COLO668 (cell line): ENCODE measurements at regions not wholly inside any gene's neighbourhood (a gene's known extent, or its start where the extent isn't known, plus 50 kb on each side); places are given as distances from the start of the nearest gene placed in this dataset.
"Not testable (repeated sequence)": the region's sequence is repeated elsewhere in the genome, so short reads cannot be mapped to it uniquely, and the experiment has no call there.

Source experiments
- DNase-seq: peaks from one replicate; lab custom pipeline; 2025; ENCODE audit not compliant: unreplicated experiment; lab: John Stamatoyannopoulos, UW

DNA sequence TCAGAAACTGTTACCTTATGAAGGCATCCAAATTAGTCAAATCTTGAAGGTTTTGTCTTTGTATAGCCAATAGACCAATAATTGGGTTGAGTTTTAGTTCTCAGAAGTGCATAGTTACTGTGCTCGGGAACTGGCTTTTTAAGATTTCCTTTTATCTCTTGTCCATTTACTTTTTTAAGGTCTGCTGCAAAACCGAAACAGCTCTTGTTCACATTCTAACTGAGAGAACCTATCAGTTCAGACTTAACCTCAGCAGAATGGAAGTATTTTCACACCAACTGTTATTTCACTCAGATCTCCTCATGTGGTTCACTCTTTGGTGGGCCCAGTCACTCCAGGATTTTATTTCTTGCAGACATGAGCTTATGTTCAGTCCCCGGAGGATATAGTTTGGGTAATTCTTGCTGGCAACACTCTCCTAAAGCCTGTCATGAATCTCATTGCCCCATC lies 55.5 kb downstream of the TPBG start:
- no peak for DNase-seq

DNA sequence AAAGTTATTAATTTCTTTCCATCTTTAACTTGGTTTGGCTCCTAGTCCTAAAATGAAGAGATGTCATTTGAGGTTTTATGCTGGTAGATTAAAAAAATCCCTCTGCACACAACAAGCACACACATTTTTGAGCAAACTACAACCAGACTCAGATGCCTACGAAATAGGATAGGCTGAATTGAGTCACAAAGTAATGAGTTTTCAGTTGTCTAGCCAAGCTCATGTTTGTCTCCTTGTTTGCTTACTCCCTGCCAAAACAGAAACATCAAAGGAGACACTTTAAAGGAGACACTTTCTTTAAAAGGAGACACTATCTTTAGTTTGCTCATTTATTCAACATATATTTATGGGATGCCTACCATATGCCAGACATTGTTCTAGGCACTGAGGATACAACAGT lies 56.2 kb downstream of the TPBG start:
- DNase-seq: no peak

DNA sequence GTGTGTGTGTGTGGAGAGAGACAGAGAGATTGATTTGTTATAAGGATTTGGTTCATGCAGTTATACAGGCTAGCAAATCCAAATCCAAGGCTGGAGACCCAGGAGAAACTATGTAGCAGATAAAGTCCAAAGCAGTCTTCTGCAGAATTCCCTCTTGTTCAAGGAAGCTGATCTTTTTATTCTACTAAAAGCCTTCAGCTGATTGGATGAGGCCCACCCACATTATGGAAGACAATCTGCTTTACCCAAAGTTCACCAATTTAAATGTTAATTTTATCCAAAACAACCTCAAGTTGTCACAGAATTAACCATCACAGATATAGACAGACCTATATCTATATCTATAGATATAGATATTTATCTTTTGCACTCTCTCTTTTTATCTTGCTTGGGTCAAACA lies 67.0 kb downstream of the TPBG start:
- no peak for DNase-seq

DNA sequence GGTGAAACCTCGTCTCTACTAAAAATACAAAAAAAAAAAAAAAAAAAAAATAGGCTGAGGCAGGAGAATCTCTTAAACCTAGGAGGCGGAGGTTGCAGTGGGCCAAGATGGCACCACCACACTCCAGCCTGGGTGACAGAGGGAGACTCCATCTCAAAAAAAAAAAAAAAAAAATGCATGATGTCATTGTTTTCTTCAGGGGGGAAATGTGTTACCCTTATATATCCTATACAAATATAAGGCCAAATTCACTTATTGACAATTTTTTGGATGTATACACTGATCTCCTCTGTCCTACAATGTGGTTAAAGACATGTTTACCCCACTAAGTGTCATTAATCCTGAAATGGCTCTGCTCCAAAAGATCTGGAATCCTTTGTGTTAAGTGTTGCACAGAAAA lies 73.1 kb downstream of the TPBG start:
- DNase-seq: no peak

DNA sequence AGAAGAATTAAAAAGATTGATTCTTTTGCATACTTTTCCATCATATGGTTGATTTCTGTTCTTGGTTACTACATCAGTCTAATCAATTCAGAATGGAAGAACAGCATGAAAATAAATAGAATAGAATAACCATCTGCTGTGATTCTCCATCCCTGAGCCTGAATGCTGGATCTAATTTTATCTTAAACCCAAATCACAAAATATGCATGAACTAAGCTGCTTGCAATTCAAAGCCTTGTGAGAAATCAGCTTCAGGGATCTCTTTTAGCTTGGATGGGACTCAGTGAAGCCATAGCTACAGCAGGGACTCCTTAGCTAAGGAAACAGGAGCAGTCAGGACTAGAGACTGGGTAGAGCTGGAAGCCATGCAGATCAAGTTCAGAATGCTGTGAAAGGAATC lies 74.1 kb downstream of the TPBG start:
- no peak for DNase-seq

DNA sequence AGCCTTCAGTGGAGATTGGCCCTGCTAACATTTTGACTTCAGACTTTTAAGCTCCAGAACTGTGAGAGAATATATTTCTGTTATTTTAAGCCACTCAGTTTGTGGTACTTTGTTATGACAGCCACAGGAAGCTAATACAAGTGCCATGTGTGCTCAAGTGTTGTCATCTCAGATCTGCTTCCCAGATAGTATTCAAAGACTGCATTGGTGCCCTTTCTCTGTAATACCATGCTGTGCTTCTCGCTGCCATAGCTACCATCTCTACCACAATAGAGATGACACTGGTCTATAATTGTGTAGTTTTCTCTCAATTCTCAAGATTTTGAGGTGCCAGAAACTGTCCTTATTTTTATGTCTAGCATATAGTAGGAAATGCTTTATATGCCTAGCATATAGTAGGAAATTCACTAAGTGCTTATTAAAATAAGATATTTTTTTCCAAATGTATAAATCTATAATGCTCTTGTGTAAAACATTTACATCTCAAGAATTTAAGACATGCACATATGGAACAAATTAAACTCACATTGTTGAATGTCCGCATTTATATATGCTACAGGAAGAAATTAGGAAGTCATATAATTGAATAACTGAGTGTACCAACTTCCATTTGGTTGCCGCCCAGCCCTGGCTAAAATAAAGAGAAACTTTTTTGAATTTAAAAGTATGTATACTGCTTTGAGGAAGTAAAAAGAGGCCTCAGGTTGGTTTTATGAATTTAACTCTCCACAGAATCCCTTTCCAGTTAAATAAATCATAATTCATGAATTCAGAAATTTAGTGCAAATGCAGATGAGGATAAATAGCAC lies 77.6 kb downstream of the TPBG start:
- DNase-seq: no peak

DNA sequence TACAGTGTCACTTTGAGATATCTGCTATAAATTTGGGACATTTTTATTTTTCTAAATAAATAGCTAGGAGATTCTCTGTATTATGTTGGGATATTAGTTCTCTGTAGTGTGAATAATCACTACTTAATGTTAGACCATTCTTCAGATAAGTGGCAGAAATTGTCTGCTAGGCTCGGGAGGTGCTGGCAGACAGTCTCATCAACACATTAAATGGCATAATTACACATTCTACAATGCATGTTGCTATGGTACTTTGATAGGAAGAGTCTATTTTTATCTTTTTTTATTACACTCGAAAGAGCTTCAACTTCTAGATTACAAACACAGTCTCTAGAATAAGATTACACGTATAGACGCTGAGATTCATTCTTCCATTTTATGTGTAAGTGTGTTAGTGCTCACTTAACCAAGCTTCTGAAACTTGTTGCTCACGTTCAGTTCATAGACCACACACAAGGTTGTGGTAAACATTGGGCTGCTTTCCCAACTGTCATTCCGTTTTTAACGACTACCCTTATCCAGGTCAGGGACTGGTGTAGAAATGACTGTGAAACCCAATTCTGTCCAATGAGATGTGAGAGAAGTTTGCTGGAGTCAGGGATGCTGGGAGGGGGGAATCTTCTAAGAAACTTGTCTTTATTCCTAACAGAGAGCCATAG lies 78.6 kb downstream of the TPBG start:
- no peak for DNase-seq

DNA sequence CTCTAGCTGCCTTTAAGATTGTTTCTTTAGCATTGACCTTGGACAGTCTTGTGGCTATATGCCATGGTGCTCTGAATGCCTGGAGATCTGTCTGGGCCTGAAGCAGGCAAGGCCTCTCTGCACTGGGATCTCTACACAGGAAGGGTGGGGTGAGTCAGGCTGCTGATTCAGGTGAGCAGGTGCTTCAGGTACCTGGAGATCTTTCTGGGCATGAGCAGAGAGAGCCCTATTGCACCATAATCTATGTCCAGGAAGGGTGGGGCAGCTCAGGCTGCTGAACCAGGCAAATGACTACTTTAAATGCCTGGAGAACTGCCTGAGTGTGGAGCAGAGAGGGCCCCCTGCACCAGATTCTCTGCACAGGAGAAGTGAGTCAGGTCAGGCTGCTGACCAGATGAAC lies 94.5 kb downstream of the TPBG start:
- no peak for DNase-seq

DNA sequence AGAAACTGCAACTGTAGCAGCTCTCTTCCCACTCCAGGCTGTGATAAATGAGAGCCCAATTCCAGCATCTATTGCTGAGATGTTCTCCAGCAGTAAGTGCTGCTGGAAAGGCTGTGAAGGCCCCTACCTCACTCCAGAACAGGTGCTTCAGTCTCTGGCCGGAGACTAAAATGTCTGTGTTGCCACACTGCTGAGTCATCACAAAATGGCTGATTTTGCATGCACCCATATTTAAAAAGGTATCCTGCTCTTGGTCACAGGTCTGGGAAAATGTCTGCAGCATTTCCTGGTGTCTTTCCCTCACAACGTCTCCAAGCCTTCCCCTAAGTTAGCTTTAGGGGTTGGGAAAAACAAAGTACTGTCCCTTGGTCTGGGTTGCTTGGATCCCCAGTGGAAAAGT lies 95.1 kb downstream of the TPBG start:
- no peak for DNase-seq

DNA sequence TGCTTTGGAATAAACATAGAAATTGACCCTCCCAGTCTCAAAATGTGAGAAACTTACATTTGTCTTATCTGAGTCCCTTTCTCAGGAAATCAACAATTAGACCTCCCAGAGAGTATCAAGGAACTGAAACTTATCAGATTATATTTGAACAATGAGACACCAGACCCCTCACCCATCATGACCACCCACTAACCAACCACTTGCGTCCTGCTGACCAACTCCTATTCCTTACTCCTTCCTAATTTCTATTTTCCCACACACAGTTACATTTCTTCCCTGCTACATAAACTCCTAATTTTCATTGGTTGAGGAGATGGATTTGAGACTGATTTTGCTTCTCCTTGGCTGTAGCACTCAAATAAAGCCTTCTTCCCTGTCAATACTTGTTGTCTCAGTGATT lies 97.9 kb downstream of the TPBG start:
- no peak for DNase-seq

DNA sequence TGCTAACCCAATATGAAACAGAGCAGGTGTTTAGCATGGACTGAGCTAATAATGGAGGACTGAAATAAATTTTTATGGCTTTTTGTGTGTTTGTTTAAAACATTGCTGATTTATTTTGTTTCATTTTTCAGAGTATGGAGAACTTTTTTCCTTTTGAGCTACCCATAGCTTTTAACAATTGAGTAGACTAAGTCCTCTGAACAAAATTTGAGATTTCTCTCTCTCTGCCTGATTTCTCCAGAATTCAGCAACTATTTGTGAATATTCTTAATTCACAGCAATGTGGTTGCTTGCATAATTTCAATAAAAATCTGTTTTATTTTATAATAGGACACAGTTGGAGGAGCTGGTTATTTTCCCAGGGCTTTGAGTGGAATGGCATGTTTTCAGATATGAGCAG lies 103.7 kb downstream of the TPBG start:
- DNase-seq: no peak

DNA sequence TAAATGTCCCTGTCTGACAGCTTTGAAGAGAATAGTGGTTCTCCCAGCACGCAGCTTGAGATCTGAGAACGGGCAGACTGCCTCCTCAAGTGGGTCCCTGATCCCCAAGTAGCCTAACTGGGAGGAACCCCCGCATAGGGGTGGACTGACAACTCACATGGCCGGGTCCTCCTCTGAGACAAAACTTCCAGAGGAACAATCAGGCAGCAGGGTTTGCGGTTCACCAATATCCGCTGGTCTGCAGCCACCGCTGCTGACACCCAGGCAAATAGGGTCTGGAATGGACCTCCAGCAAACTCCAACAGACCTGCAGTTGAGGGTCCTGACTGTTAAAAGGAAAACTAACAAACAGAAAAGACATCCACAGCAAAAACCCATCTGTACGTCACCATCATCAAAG lies 106.5 kb downstream of the TPBG start:
- DNase-seq: not testable (repeated sequence)

DNA sequence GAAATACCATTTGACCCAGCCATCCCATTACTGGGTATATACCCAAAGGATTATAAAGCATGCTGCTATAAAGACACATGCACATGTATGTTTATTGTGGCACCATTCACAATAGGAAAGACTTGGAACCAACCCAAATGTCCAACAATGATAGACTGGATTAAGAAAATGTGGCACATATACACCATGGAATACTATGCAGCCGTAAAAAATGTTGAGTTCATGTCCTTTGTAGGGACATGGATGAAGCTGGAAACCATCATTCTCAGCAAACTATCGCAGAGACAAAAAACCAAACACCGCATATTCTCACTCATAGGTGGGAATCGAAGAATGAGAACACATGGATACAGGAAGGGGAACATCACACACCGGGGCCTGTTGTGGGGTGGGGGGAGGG lies 111.5 kb downstream of the TPBG start:
- DNase-seq: not testable (repeated sequence)

DNA sequence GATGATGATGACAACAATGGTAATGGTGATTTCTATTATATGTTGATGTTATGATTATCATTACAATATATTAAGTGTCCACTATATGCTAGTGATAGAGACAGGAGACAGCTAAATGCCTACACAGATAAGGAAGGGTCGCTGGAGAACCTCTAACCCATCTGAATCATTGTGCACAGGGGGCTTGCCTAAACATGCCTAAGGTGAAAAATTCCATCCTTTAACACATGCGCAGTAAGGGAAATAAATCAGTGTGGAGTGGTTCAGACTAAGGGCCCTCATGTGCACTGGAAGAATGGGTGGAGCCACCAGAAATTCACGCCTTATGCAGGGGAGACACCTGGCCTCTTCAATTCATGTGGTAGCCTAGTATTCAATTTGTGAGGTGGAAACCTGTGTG lies 120.4 kb downstream of the TPBG start:
- DNase-seq: no peak

DNA sequence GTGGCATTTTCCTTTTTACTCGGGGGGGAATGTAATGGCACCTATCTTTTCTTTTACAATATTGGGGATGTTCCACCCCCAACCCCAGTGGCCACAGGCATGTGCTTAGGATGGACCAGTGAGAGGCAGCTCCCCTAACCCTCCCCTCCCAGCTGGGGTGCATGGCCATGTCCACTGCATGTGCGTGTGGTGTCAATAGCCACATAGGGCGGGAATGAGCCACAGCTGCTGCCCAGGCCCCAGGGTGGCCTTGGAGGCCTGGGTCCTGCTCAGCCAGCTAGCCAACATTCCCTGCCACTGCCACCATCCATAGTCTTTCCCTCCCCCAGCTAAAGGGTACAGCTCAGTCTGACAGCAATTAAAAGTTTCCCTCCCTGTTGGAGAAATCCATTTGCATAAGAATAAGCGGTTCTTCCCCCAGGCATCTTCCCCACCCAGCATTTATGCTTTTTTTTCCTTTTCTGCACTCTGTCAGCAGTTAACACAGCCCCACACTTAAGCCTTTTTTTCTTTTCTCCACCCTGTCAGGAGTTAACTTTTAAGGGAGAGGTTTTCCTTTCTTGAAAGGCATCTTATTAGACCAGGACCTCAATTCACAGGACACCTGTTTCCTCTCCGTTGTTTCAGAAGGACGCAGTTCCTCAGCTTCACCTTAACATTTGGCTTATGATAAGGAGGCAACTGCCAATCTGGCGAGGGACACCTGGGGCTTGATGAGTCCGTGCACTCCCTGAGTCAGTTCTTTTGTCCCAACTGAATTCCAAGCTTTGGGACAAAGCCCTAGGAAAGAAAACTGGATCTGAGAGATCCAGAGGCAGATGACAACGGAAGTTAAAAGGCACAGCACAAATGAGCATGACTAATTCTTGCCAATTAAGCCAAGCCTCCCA lies 121.4 kb downstream of the TPBG start:
- no peak for DNase-seq

DNA sequence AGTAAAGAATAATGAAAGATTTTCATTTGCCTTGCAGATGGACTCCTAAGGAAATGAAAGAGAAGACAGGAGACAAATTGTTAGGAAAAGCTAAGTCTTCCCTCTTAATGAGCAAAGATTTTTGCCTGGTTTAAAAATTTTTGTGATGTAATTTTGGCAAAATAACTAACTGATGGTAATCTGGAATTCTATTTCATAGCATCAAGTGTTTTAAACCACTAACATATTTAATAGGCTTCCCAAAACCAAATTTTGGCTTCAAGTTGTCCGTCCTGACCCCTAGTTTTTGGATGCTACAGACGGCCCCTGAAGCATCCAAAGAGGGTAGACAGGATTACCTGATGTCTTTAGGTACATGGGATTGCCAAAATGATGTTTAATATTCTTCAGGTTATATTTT lies 124.3 kb downstream of the TPBG start:
- DNase-seq: no peak

DNA sequence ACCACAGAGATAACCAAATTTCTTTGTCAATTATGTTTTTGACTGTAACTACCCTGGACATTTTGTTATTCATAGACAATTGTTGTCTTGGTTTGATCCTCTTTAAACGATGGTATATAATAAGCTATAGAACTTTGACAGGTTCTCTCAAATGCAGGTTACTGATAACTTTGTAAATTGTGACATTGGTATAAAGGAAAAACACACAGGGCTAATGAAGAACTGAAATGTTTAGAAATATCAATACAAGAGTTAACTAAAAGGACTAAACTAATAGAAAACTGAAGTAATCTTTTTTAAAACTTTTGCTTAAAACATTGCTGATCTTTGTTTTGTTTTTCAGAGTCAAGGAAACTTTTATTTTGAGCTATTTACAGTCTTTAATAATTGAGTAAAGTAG lies 124.8 kb downstream of the TPBG start:
- DNase-seq: no peak

DNA sequence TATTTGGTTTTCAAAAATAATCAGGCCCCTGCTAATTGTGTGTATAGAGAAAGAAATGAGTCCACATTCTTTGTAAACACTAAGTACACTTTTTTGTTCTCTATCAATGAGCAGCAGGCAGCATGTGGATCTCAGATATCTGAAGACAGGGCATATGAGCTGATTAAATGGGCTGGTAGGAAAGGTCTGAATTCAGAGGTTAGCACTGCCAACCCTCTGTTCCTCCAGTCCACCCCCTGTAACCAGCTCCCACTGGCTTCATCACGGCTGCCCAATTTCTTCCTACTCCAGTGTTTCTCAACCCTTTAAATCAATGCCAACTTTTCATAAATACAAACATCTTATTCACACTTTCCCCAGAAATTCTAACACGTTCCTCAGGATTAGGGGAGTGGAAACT lies 128.5 kb downstream of the TPBG start:
- no peak for DNase-seq

DNA sequence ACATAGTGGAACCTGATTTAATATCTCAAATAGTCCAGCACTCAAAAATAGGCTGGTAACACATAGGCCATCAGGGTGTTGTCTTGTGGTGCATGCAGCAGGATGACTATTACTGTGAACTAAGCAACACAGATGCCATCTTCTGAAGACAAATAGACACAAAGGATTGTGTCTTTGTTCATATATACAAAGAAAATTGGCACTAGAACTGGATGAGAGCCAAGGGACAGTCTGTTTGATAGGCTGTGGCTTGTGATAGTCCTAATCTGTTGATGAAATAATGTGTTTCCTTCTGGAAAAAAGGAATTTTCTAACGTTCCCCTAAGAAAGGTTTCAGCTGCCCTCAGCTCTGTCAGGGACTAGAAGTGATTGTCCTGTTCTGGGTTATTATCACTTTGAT lies 129.8 kb downstream of the TPBG start:
- DNase-seq: peak; percentile 3

DNA sequence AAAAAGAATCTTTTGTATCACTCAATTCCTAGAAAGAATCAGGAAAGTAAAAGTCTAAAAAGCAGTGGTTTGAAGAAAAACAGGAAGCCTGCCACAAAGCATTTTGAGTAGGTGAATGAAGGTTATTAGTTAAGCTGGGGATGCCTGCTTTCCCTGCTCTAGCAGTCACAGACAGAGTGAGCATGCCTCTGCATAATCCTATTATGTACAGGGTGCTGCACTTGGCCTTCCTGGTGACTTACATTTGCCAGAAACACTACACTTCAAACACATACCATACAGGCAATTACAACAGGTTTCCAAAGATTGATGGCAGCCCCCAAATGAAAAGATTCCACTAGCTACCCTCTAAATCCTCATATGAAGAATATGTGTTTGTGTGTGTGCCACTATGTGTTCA lies 130.8 kb downstream of the TPBG start:
- DNase-seq: no peak

DNA sequence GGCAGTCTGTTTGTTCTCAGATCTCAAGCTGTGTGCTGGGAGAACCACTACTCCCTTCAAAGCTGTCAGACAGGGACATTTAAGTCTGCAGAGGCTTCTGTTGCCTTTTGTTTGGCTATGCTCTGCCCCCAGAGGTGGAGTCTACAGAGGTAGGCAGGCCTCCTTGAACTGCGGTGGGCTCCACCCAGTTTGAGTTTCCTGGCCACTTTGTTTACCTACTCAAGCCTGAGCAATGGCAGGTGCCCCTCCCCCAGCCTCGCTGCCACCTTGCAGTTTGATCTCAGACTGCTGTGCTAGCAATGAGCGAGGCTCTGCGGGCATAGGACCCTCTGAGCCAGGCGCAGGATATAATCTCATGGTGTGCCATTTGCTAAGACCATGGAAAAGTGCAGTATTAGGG lies 138.3 kb downstream of the TPBG start:
- DNase-seq: not testable (repeated sequence)

DNA sequence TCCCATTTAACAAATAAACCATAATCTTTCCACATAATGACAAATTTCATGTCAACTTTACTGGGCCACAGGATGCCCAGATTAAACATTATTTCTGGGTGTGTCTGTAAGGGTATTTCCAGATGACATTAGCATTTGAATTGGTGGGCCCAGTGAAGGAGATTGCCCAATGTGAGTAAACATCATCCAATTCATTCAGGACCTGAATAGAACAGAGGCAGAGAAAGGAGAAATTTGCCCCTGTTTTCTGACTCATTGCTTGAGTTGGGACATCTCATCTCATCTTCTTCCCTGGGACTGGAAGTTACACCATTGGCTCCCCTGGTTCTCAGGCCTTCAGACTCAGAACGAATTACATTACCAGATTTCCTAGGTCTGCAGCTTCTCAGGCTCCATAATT lies 142.9 kb downstream of the TPBG start:
- no peak for DNase-seq
